CD4-positive, CD25-positive, alpha-beta regulatory T cell (primary cell): ENCODE measurements at regions not wholly inside any gene's neighbourhood (a gene's known extent, or its start where the extent isn't known, plus 50 kb on each side); places are given as distances from the start of the nearest gene placed in this dataset.
"Not testable (repeated sequence)": the region's sequence is repeated elsewhere in the genome, so short reads cannot be mapped to it uniquely, and the experiment has no call there.

ENCODE experiments used
- ATAC-seq, 2 donors: fragments of 150-1000 bp; cut with Tn5 transposase; one replicate each; pipeline ENCODE4 v1.10.0; 2021; ENCODE audit warnings: low read depth in 2 of 2, moderate number of reproducible peaks in 2 of 2, moderate library complexity in 1 of 2
- DNase-seq, 3 donors: peaks; one replicate each; pipeline versions ENCODE4 v3.0.0 to v3.0.0-alpha.2; 2012 to 2022; ENCODE audit warnings: mixed read lengths in 1 of 3
- H3K27ac ChIP-seq: one replicate; pipeline ENCODE4 v1.7.0; 2013; ENCODE audit warnings: mild to moderate bottlenecking, low read length; ENCODE audit not compliant: insufficient read depth, poor library complexity, severe bottlenecking
- H3K27me3 ChIP-seq: one replicate; pipeline ENCODE4 v1.7.0; 2013; ENCODE audit warnings: low read length; ENCODE audit not compliant: control insufficient read depth, insufficient read depth
- H3K36me3 ChIP-seq: one replicate; pipeline ENCODE4 v1.7.0; 2013; ENCODE audit warnings: mild to moderate bottlenecking, low read length, moderate library complexity; ENCODE audit not compliant: control insufficient read depth, insufficient read depth
- H3K4me1 ChIP-seq: 2 replicates; pipeline ENCODE4 v1.7.0; 2013; ENCODE audit warnings: mild to moderate bottlenecking, low read length; ENCODE audit not compliant: insufficient read depth, control insufficient read depth, poor library complexity, severe bottlenecking
- H3K4me3 ChIP-seq: one replicate; pipeline ENCODE4 v1.7.0; 2013; ENCODE audit warnings: low read depth, mild to moderate bottlenecking, low read length, moderate library complexity
- H3K9me3 ChIP-seq, 2 experiments: 1 replicate in 1 of 2; 2 replicates in 1 of 2; pipeline ENCODE4 v1.7.0; 2013; ENCODE audit warnings: low read length in 2 of 2, mild to moderate bottlenecking in 1 of 2, moderate library complexity in 1 of 2; ENCODE audit not compliant: control insufficient read depth in 2 of 2
- H3K27ac Mint-ChIP-seq, 3 donors: one replicate each; pipeline ENCODE4 v1.8.0; 2020 to 2022; ENCODE audit warnings: mild to moderate bottlenecking in 3 of 3, mixed read lengths in 3 of 3, moderate library complexity in 2 of 3
- H3K27me3 Mint-ChIP-seq: one replicate; pipeline ENCODE4 v1.8.0; 2022; ENCODE audit warnings: mild to moderate bottlenecking, mixed read lengths
- H3K36me3 Mint-ChIP-seq: one replicate; pipeline ENCODE4 v1.8.0; 2020; ENCODE audit warnings: mixed read lengths
- H3K4me1 Mint-ChIP-seq, 4 donors: one replicate each; pipeline ENCODE4 v1.8.0; 2020 to 2022; ENCODE audit warnings: mixed read lengths in 4 of 4, mild to moderate bottlenecking in 1 of 4
- H3K4me3 Mint-ChIP-seq, 4 donors: one replicate each; pipeline ENCODE4 v1.8.0; 2020 to 2022; ENCODE audit warnings: mild to moderate bottlenecking in 4 of 4, mixed read lengths in 4 of 4, moderate library complexity in 3 of 4
- H3K9me3 Mint-ChIP-seq, 7 donors: one replicate each; pipeline ENCODE4 v1.8.0; 2020 to 2022; ENCODE audit warnings: mixed read lengths in 7 of 7, mild to moderate bottlenecking in 3 of 7, moderate library complexity in 2 of 7

- ATAC-seq, H3K36me3 ChIP-seq, H3K4me3 Mint-ChIP-seq, H3K4me1 Mint-ChIP-seq, DNase-seq, H3K4me1 ChIP-seq, H3K9me3 Mint-ChIP-seq, H3K27me3 ChIP-seq, H3K9me3 ChIP-seq, H3K36me3 Mint-ChIP-seq, H3K27me3 Mint-ChIP-seq, H3K4me3 ChIP-seq, H3K27ac ChIP-seq, H3K27ac Mint-ChIP-seq: not testable (repeated sequence)
Observed at GRCh38 chr16:55988850-55989568, 113.8 kb upstream of the CES5A start.

DNA sequence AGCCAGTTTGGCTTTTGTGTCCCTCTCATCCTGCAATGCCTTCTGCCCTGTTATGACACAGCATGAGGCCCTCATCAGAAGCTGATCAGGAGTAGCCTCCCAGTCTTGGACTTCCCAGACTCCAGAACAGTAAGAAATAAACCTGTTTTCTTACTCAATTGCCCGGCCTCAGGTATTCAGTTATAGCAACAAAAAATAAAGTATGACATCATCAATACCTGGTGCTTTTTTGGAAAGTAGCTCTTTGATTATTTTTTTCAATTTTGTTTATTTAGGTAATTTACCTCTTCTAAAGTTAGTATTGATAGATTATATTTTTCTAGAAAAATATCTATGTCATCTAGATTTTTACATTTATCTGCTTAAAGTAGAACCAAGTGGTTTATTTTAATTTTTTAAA, 112.8 kb upstream of the CES5A start:
- Histone ChIP-seq H3K4me1 (no peaks in the 10 kb centered on the region), H3K4me3 (no peak overlapping the region), H3K9me3 (no peaks in the 10 kb centered on the region), H3K36me3 (no peaks in the 10 kb centered on the region), H3K27ac (no peak overlapping the region), H3K27me3 (peaks cover 4% of the 10 kb centered on the region)
- Mint-ChIP-seq H3K4me3 (no peak overlapping the region), H3K27me3 (no peaks in the 10 kb centered on the region), H3K27ac (no peak overlapping the region), H3K9me3 (peaks cover 0 to 5% (median 0%) of the 10 kb centered on the region in 7 donors), H3K36me3 (no peaks in the 10 kb centered on the region), H3K4me1 (no peaks in the 10 kb centered on the region)
- no peak for ATAC-seq
- no peak for DNase-seq

DNA sequence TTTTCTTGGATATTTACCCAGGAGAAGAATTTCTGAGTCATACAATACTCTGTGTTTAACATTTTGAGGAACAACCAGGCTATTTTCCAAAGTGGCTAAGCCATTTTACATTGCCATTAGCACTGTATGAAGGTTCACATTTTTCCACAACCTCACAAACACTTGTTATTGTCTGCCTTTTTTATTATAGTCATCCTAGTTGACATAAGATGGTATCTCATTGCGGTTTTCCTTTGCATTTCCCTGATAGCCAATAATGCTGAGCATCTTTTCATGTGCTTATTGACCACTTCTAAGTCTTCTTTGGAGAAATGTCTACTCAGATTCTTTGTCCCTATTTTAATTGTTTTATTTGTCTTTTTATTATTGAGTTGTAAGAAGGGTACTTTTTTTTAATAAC, 107.4 kb upstream of the CES5A start:
- no peak for DNase-seq
- Histone ChIP-seq H3K4me3 (no peak overlapping the region), H3K36me3 (no peaks in the 10 kb centered on the region), H3K9me3 (no peaks in the 10 kb centered on the region), H3K27ac (no peak overlapping the region), H3K4me1 (no peaks in the 10 kb centered on the region), H3K27me3 (peaks cover 2% of the 10 kb centered on the region)
- H3K4me3 Mint-ChIP-seq: no peak overlapping the region
- no peaks in the 10 kb centered on the region for H3K36me3 Mint-ChIP-seq
- H3K4me1 Mint-ChIP-seq: no peaks in the 10 kb centered on the region
- peaks cover 0 to 5% (median 0%) of the 10 kb centered on the region in 7 donors for H3K9me3 Mint-ChIP-seq
- peaks cover 4% of the 10 kb centered on the region for H3K27me3 Mint-ChIP-seq
- H3K27ac Mint-ChIP-seq: no peak overlapping the region
- no peak for ATAC-seq

GRCh38 chr16:55981557-55981956, 106.4 kb upstream of the CES5A start:
- no peaks in the 10 kb centered on the region for H3K36me3 ChIP-seq
- no peak overlapping the region for H3K4me3 ChIP-seq
- peaks cover 2% of the 10 kb centered on the region for H3K27me3 ChIP-seq
- Mint-ChIP-seq H3K9me3 (peaks cover 0 to 5% (median 0%) of the 10 kb centered on the region in 7 donors), H3K4me3 (no peak overlapping the region), H3K36me3 (no peaks in the 10 kb centered on the region), H3K4me1 (no peaks in the 10 kb centered on the region), H3K27me3 (peaks cover 4% of the 10 kb centered on the region), H3K27ac (no peak overlapping the region)
- H3K9me3 ChIP-seq: no peaks in the 10 kb centered on the region
- ATAC-seq (no peak), DNase-seq (no peak)
- H3K4me1 ChIP-seq: no peaks in the 10 kb centered on the region
- H3K27ac ChIP-seq: no peak overlapping the region

- Histone ChIP-seq H3K27ac (no peak overlapping the region), H3K4me3 (no peak overlapping the region), H3K36me3 (no peaks in the 10 kb centered on the region), H3K27me3 (no peaks in the 10 kb centered on the region), H3K9me3 (no peaks in the 10 kb centered on the region), H3K4me1 (no peaks in the 10 kb centered on the region)
- H3K9me3 Mint-ChIP-seq: peaks cover 0 to 4% (median 0%) of the 10 kb centered on the region in 7 donors
- H3K36me3 Mint-ChIP-seq: no peaks in the 10 kb centered on the region
- peaks cover 8% of the 10 kb centered on the region for H3K27me3 Mint-ChIP-seq
- ATAC-seq (no peak), DNase-seq (no peak)
- no peak overlapping the region for H3K27ac Mint-ChIP-seq
- H3K4me3 Mint-ChIP-seq: no peak overlapping the region
- H3K4me1 Mint-ChIP-seq: no peaks in the 10 kb centered on the region
Observed at GRCh38 chr16:55976815-55977214, 101.6 kb upstream of the CES5A start.

- Histone ChIP-seq H3K4me3 (no peak overlapping the region), H3K27ac (no peak overlapping the region), H3K9me3 (no peaks in the 10 kb centered on the region), H3K4me1 (no peaks in the 10 kb centered on the region), H3K27me3 (no peaks in the 10 kb centered on the region), H3K36me3 (no peaks in the 10 kb centered on the region)
- H3K9me3 Mint-ChIP-seq: peaks cover 0 to 3% (median 0%) of the 10 kb centered on the region in 7 donors
- H3K36me3 Mint-ChIP-seq: no peaks in the 10 kb centered on the region
- no peaks in the 10 kb centered on the region for H3K4me1 Mint-ChIP-seq
- ATAC-seq (no peak), DNase-seq (no peak)
- peaks cover 5% of the 10 kb centered on the region for H3K27me3 Mint-ChIP-seq
- no peak overlapping the region for H3K4me3 Mint-ChIP-seq
- no peak overlapping the region for H3K27ac Mint-ChIP-seq
Observed at GRCh38 chr16:55971447-55971846, 96.3 kb upstream of the CES5A start.

DNA sequence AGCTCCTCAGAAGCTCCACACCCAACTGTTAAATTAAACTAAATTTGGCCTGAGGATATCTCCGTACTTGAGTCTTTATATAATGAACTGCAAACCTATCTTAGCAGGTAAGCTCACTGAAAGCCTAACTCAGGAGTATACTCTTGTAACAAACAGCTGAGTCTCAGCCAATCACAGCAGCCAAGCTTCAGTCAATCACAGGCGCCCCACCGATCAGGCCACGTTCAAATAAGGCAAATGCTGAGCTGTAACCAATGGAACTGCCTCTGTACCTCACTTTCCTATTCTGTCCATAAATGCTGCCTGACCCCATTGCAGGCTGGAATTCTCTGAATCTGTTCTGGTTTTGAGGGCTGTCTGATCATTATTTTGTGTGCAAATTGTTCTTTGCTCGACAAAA, 93.0 kb upstream of the CES5A start:
- Histone ChIP-seq H3K27ac (no peak overlapping the region), H3K4me3 (no peak overlapping the region), H3K36me3 (no peaks in the 10 kb centered on the region), H3K9me3 (no peaks in the 10 kb centered on the region), H3K27me3 (no peaks in the 10 kb centered on the region), H3K4me1 (no peaks in the 10 kb centered on the region)
- H3K4me1 Mint-ChIP-seq: no peaks in the 10 kb centered on the region
- DNase-seq (no peak), ATAC-seq (no peak)
- no peaks in the 10 kb centered on the region for H3K36me3 Mint-ChIP-seq
- peaks cover 5% of the 10 kb centered on the region for H3K27me3 Mint-ChIP-seq
- H3K9me3 Mint-ChIP-seq: peaks cover 0 to 2% (median 0%) of the 10 kb centered on the region in 7 donors
- H3K4me3 Mint-ChIP-seq: no peak overlapping the region
- H3K27ac Mint-ChIP-seq: no peak overlapping the region

- peaks cover 0 to under 1% of the 10 kb centered on the region in 2 experiments for H3K9me3 ChIP-seq
- DNase-seq (no peak), ATAC-seq (no peak)
- Mint-ChIP-seq H3K4me1 (no peaks in the 10 kb centered on the region), H3K4me3 (no peak overlapping the region), H3K36me3 (no peaks in the 10 kb centered on the region), H3K9me3 (peaks cover 0 to 2% (median 0%) of the 10 kb centered on the region in 7 donors), H3K27me3 (no peaks in the 10 kb centered on the region), H3K27ac (no peak overlapping the region)
- H3K36me3 ChIP-seq: no peaks in the 10 kb centered on the region
- no peaks in the 10 kb centered on the region for H3K4me1 ChIP-seq
- no peak overlapping the region for H3K27ac ChIP-seq
- H3K27me3 ChIP-seq: no peaks in the 10 kb centered on the region
- no peak overlapping the region for H3K4me3 ChIP-seq
Observed at GRCh38 chr16:55964923-55965475, 89.8 kb upstream of the CES5A start.
